GM23338 (cell line): ENCODE measurements at regions not wholly inside any gene's neighbourhood (a gene's known extent, or its start where the extent isn't known, plus 50 kb on each side); places are given as distances from the start of the nearest gene placed in this dataset.
A peak's percentile ranks its signal among the peaks of the same experiment; 100 is the strongest.

Experiments
- ATAC-seq: fragments of 200-7000 bp; cut with Tn5 transposase; 3 replicates; pipeline ENCODE4 v1.9.1; 2020
- DNase-seq: peaks from one replicate; pipeline ENCODE4 v3.0.0-alpha.2; 2015; ENCODE audit warnings: low spot score
- H2AFZ ChIP-seq: fragments of 200-600 bp; sonication (generic); 2 replicates; pipeline ENCODE4 v1.8.0; 2016; ENCODE audit warnings: antibody characterized with exemption, mild to moderate bottlenecking, moderate library complexity
- H3F3A ChIP-seq: fragments of 200-600 bp; sonication (generic); replicated peaks from 2 replicates; pipeline ENCODE4 v1.8.0; 2017; ENCODE audit warnings: antibody characterized with exemption, mixed run types, low read depth
- H3K27ac ChIP-seq: fragments of 200-600 bp; sonication (generic); 2 replicates; pipeline ENCODE4 v1.6.1; 2016; ENCODE audit warnings: low read depth
- H3K27me3 ChIP-seq: fragments of 200-600 bp; sonication (generic); 2 replicates; pipeline ENCODE4 v1.8.0; 2016; ENCODE audit warnings: mild to moderate bottlenecking, mixed run types, moderate library complexity; ENCODE audit not compliant: insufficient read depth
- H3K36me3 ChIP-seq: fragments of 200-600 bp; sonication (generic); 2 replicates; pipeline ENCODE4 v1.8.0; 2016; ENCODE audit warnings: mild to moderate bottlenecking; ENCODE audit not compliant: insufficient read depth
- H3K4me1 ChIP-seq: fragments of 200-600 bp; sonication (generic); 2 replicates; pipeline ENCODE4 v1.8.0; 2016; ENCODE audit warnings: mild to moderate bottlenecking, moderate library complexity; ENCODE audit not compliant: insufficient read depth
- H3K4me2 ChIP-seq: fragments of 200-600 bp; sonication (generic); 2 replicates; pipeline ENCODE4 v1.7.1; 2017; ENCODE audit warnings: mixed run types
- H3K4me3 ChIP-seq: fragments of 200-600 bp; sonication (generic); 2 replicates; pipeline ENCODE4 v1.6.1; 2016; ENCODE audit warnings: mixed run types
- H3K79me2 ChIP-seq: fragments of 200-600 bp; sonication (generic); replicated peaks from 2 replicates; pipeline ENCODE4 v1.8.0; 2017; ENCODE audit warnings: mild to moderate bottlenecking; ENCODE audit not compliant: insufficient read depth
- H3K9me2 ChIP-seq: fragments of 200-600 bp; sonication (generic); 2 replicates; pipeline ENCODE4 v1.8.0; 2017; ENCODE audit not compliant: insufficient read depth
- H4K20me1 ChIP-seq: fragments of 200-600 bp; sonication (generic); replicated peaks from 2 replicates; pipeline ENCODE4 v1.8.0; 2017; ENCODE audit warnings: mild to moderate bottlenecking; ENCODE audit not compliant: insufficient read depth
- H3K27ac Mint-ChIP-seq: 2 replicates; pipeline ENCODE4 v1.8.0; 2020; ENCODE audit warnings: inconsistent platforms, mild to moderate bottlenecking, moderate library complexity, mixed read lengths
- H3K27me3 Mint-ChIP-seq: 3 replicates; pipeline ENCODE4 v1.8.0; 2022; ENCODE audit warnings: low read depth, mild to moderate bottlenecking, moderate library complexity, mixed read lengths, inconsistent platforms; ENCODE audit not compliant: insufficient read depth, poor library complexity
- H3K36me3 Mint-ChIP-seq: 3 replicates; pipeline ENCODE4 v1.8.0; 2021; ENCODE audit warnings: low read depth, mild to moderate bottlenecking, inconsistent platforms, moderate library complexity, mixed read lengths
- H3K4me1 Mint-ChIP-seq: 3 replicates; pipeline ENCODE4 v1.8.0; 2020; ENCODE audit warnings: mild to moderate bottlenecking, inconsistent platforms, mixed read lengths
- H3K4me3 Mint-ChIP-seq: 3 replicates; pipeline ENCODE4 v1.8.0; 2021; ENCODE audit warnings: moderate library complexity, mild to moderate bottlenecking, inconsistent platforms, mixed read lengths
- H3K9me3 Mint-ChIP-seq: 3 replicates; pipeline ENCODE4 v1.8.0; 2020; ENCODE audit warnings: moderate library complexity, mild to moderate bottlenecking, inconsistent platforms, mixed read lengths
- CREB1 ChIP-seq: fragments of 250-450 bp; sonication (Bioruptor Pico); IDR thresholded peaks from 2 replicates; pipeline ENCODE4 v1.5.0; 2020; ENCODE audit warnings: low read depth, mild to moderate bottlenecking, moderate library complexity
- JUNB ChIP-seq: IDR thresholded peaks from one replicate; pipeline ENCODE4 v1.6.1; 2016; ENCODE audit warnings: antibody characterized with exemption; ENCODE audit not compliant: unreplicated experiment
- NANOG ChIP-seq: IDR thresholded peaks from 2 replicates; pipeline ENCODE4 v1.6.1; 2016; ENCODE audit warnings: antibody characterized with exemption, borderline replicate concordance
- STAT1 ChIP-seq: IDR thresholded peaks from one replicate; pipeline ENCODE4 v1.6.1; 2016; ENCODE audit warnings: antibody characterized with exemption; ENCODE audit not compliant: unreplicated experiment
- ZNF114 ChIP-seq: fragments of 250-450 bp; sonication (Bioruptor Pico); IDR thresholded peaks from 2 replicates; pipeline ENCODE4 v1.5.0; 2020; ENCODE audit warnings: mild to moderate bottlenecking, moderate library complexity
- TF ChIP-seq, protein P1 (sequence below): fragments of 250-450 bp; sonication (Bioruptor Pico); IDR thresholded peaks from 2 replicates; pipeline ENCODE4 v1.5.0; 2020; ENCODE audit warnings: mild to moderate bottlenecking, moderate library complexity
- TF ChIP-seq, protein P2 (sequence below): IDR thresholded peaks from 2 replicates; pipeline ENCODE4 v1.6.1; 2016; ENCODE audit warnings: antibody characterized with exemption
- TF ChIP-seq, protein P3 (sequence below), 2 experiments: fragments of 200-600 bp in 1 of 2; sonication (generic) in 1 of 2; conservative IDR thresholded peaks; 2 replicates each; pipeline versions ENCODE4 v1.5.1 to v1.6.1; 2016 to 2017; ENCODE audit warnings: antibody characterized with exemption in 2 of 2, low read depth in 2 of 2, mild to moderate bottlenecking in 2 of 2, moderate library complexity in 1 of 2
- TF ChIP-seq, protein P4 (sequence below): IDR thresholded peaks from one replicate; pipeline ENCODE4 v1.6.1; 2018; ENCODE audit warnings: antibody characterized with exemption; ENCODE audit not compliant: unreplicated experiment

DNA sequence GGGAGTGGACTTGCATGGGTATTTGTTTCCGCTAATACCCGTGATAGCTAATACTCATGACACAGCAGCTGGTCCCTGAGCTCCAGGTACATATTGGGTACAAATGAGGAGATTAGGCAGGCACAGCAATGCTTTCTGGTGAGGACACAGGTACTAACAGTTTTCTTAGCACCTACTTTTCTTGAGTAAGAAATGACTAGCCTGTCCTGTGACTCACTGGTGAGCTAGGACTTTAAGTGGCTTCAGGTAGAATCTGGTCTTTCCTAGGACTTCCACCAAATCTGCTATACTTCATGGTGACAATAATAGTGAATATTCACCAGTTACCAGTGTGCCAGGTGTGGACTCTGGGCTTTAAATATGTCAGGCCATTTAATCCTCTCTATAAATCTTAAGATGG is 407.4 kb upstream of the NR3C2 start (continued):
- TF ChIP-seq, protein P1, sequence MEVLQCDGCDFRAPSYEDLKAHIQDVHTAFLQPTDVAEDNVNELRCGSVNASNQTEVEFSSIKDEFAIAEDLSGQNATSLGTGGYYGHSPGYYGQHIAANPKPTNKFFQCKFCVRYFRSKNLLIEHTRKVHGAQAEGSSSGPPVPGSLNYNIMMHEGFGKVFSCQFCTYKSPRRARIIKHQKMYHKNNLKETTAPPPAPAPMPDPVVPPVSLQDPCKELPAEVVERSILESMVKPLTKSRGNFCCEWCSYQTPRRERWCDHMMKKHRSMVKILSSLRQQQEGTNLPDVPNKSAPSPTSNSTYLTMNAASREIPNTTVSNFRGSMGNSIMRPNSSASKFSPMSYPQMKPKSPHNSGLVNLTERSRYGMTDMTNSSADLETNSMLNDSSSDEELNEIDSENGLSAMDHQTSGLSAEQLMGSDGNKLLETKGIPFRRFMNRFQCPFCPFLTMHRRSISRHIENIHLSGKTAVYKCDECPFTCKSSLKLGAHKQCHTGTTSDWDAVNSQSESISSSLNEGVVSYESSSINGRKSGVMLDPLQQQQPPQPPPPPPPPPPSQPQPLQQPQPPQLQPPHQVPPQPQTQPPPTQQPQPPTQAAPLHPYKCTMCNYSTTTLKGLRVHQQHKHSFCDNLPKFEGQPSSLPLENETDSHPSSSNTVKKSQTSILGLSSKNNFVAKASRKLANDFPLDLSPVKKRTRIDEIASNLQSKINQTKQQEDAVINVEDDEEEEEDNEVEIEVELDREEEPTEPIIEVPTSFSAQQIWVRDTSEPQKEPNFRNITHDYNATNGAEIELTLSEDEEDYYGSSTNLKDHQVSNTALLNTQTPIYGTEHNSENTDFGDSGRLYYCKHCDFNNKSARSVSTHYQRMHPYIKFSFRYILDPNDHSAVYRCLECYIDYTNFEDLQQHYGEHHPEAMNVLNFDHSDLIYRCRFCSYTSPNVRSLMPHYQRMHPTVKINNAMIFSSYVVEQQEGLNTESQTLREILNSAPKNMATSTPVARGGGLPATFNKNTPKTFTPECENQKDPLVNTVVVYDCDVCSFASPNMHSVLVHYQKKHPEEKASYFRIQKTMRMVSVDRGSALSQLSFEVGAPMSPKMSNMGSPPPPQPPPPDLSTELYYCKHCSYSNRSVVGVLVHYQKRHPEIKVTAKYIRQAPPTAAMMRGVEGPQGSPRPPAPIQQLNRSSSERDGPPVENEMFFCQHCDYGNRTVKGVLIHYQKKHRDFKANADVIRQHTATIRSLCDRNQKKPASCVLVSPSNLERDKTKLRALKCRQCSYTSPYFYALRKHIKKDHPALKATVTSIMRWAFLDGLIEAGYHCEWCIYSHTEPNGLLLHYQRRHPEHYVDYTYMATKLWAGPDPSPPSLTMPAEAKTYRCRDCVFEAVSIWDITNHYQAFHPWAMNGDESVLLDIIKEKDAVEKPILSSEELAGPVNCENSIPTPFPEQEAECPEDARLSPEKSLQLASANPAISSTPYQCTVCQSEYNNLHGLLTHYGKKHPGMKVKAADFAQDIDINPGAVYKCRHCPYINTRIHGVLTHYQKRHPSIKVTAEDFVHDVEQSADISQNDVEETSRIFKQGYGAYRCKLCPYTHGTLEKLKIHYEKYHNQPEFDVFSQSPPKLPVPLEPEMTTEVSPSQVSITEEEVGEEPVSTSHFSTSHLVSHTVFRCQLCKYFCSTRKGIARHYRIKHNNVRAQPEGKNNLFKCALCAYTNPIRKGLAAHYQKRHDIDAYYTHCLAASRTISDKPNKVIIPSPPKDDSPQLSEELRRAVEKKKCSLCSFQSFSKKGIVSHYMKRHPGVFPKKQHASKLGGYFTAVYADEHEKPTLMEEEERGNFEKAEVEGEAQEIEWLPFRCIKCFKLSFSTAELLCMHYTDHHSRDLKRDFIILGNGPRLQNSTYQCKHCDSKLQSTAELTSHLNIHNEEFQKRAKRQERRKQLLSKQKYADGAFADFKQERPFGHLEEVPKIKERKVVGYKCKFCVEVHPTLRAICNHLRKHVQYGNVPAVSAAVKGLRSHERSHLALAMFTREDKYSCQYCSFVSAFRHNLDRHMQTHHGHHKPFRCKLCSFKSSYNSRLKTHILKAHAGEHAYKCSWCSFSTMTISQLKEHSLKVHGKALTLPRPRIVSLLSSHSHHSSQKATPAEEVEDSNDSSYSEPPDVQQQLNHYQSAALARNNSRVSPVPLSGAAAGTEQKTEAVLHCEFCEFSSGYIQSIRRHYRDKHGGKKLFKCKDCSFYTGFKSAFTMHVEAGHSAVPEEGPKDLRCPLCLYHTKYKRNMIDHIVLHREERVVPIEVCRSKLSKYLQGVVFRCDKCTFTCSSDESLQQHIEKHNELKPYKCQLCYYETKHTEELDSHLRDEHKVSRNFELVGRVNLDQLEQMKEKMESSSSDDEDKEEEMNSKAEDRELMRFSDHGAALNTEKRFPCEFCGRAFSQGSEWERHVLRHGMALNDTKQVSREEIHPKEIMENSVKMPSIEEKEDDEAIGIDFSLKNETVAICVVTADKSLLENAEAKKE, result no peak

DNA sequence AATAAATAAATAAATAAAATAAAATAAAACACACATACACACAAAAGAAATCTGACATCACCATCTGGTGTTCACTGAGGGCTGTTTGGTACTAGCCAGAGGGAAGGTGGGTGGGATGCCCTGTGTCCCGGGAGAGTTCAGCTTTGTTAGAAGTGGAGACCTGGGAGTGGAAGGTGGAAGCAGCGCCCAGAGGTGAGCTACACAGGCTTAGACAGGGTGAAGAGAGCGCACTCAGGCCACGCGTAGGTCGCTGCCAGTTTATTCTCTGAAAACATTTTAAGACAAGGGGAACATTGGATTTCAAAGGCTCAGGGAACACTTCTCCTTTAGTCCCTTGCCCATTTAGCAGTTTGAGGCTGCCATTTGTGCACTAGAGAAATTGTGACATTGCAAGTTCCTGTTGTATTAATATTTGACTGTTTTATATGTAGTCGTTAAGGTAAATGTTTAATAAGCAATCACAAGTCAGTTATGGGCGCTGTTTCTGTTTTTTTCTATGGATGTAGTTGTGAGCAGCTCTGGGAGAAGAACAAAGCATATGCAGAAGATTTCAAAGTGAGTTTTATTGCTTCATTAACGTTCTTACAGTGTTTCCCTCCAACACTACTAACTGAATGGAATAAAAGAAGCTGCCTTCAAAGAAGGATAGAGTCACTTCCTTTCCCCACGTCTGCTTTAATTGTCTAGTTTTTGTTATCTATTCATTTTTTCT is 405.5 kb upstream of the NR3C2 start:
- Histone ChIP-seq H3K4me2 (no peak overlapping the region), H2AFZ (peak overlapping the region; percentile 48; the same call in 1 of the 2 replicates), H4K20me1 (no peaks in the 10 kb centered on the region), H3K79me2 (no peaks in the 10 kb centered on the region), H3K9me2 (no peaks in the 10 kb centered on the region), H3K4me1 (peaks cover 11% of the 10 kb centered on the region; the same call in 1 of the 2 replicates), H3K4me3 (no peak overlapping the region), H3K27ac (no peak overlapping the region), H3F3A (no peaks in the 10 kb centered on the region), H3K36me3 (no peaks in the 10 kb centered on the region), H3K27me3 (no peaks in the 10 kb centered on the region)
- peaks cover 12% of the 10 kb centered on the region; the same call in 2 of the 3 replicates for H3K4me1 Mint-ChIP-seq
- no peak overlapping the region for H3K4me3 Mint-ChIP-seq
- DNase-seq, result no peak
- H3K27me3 Mint-ChIP-seq, result no peaks in the 10 kb centered on the region
- no peak for ATAC-seq
- H3K27ac Mint-ChIP-seq, result no peak overlapping the region
- H3K36me3 Mint-ChIP-seq, result no peaks in the 10 kb centered on the region
- H3K9me3 Mint-ChIP-seq, result no peaks in the 10 kb centered on the region
- TF ChIP-seq, protein P2, sequence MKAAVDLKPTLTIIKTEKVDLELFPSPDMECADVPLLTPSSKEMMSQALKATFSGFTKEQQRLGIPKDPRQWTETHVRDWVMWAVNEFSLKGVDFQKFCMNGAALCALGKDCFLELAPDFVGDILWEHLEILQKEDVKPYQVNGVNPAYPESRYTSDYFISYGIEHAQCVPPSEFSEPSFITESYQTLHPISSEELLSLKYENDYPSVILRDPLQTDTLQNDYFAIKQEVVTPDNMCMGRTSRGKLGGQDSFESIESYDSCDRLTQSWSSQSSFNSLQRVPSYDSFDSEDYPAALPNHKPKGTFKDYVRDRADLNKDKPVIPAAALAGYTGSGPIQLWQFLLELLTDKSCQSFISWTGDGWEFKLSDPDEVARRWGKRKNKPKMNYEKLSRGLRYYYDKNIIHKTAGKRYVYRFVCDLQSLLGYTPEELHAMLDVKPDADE, result no peak
- TF ChIP-seq JUNB, result no peak
- TF ChIP-seq, protein P3, sequence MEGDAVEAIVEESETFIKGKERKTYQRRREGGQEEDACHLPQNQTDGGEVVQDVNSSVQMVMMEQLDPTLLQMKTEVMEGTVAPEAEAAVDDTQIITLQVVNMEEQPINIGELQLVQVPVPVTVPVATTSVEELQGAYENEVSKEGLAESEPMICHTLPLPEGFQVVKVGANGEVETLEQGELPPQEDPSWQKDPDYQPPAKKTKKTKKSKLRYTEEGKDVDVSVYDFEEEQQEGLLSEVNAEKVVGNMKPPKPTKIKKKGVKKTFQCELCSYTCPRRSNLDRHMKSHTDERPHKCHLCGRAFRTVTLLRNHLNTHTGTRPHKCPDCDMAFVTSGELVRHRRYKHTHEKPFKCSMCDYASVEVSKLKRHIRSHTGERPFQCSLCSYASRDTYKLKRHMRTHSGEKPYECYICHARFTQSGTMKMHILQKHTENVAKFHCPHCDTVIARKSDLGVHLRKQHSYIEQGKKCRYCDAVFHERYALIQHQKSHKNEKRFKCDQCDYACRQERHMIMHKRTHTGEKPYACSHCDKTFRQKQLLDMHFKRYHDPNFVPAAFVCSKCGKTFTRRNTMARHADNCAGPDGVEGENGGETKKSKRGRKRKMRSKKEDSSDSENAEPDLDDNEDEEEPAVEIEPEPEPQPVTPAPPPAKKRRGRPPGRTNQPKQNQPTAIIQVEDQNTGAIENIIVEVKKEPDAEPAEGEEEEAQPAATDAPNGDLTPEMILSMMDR (conservative IDR thresholded peaks at IDR 0.05; ENCODE audit: low read depth in 2 of 2), result no peak
- TF ChIP-seq, protein P4, sequence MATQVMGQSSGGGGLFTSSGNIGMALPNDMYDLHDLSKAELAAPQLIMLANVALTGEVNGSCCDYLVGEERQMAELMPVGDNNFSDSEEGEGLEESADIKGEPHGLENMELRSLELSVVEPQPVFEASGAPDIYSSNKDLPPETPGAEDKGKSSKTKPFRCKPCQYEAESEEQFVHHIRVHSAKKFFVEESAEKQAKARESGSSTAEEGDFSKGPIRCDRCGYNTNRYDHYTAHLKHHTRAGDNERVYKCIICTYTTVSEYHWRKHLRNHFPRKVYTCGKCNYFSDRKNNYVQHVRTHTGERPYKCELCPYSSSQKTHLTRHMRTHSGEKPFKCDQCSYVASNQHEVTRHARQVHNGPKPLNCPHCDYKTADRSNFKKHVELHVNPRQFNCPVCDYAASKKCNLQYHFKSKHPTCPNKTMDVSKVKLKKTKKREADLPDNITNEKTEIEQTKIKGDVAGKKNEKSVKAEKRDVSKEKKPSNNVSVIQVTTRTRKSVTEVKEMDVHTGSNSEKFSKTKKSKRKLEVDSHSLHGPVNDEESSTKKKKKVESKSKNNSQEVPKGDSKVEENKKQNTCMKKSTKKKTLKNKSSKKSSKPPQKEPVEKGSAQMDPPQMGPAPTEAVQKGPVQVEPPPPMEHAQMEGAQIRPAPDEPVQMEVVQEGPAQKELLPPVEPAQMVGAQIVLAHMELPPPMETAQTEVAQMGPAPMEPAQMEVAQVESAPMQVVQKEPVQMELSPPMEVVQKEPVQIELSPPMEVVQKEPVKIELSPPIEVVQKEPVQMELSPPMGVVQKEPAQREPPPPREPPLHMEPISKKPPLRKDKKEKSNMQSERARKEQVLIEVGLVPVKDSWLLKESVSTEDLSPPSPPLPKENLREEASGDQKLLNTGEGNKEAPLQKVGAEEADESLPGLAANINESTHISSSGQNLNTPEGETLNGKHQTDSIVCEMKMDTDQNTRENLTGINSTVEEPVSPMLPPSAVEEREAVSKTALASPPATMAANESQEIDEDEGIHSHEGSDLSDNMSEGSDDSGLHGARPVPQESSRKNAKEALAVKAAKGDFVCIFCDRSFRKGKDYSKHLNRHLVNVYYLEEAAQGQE, result no peak
- no peak for TF ChIP-seq ZNF114 (CRISPR knock-in tag)
- no peak for TF ChIP-seq CREB1 (CRISPR knock-in tag)
- TF ChIP-seq STAT1, result no peak
- no peak for TF ChIP-seq NANOG
